ENCODE measurements at regions not wholly inside any gene's neighbourhood (a gene's known extent, or its start where the extent isn't known, plus 50 kb on each side); places are given as distances from the start of the nearest gene placed in this dataset.

DNA sequence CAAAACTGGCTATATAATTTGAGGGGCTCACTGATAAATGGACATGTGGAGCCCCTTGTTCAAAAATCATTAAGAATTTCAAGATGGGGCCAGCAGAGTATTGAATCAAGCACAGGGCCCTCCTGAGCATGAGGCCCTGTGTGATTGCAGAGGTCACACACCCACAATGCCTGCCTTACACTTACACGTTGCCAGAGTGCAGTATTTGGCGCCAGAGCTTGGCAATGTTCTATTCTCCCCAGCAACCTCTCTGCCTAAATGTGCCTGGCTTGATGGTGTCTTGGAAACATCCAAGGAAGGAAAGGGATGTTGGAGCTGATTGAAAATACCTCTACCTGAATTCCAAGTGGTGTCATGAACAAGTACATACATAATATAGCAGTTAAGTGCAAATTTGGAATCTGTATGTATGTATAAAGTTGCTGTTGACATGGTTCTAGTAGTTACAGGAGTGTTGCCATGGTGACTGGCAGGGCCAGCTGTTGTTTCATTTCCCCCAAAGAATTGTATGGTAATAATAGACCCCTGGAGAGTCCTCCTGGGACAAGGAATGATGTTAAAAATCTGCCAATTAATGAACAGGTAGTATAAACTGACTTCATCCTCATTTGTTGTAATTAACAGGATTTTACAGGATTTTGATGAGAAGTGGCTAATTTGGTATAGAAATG, 205.7 kb upstream of the NAV2 start:
- TF ChIP-seq, protein P1, sequence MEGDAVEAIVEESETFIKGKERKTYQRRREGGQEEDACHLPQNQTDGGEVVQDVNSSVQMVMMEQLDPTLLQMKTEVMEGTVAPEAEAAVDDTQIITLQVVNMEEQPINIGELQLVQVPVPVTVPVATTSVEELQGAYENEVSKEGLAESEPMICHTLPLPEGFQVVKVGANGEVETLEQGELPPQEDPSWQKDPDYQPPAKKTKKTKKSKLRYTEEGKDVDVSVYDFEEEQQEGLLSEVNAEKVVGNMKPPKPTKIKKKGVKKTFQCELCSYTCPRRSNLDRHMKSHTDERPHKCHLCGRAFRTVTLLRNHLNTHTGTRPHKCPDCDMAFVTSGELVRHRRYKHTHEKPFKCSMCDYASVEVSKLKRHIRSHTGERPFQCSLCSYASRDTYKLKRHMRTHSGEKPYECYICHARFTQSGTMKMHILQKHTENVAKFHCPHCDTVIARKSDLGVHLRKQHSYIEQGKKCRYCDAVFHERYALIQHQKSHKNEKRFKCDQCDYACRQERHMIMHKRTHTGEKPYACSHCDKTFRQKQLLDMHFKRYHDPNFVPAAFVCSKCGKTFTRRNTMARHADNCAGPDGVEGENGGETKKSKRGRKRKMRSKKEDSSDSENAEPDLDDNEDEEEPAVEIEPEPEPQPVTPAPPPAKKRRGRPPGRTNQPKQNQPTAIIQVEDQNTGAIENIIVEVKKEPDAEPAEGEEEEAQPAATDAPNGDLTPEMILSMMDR (IDR thresholded peaks at IDR 0.05; ENCODE audit: unreplicated experiment): no peak
- H3K27ac Mint-ChIP-seq (ENCODE audit: unreplicated experiment): no peak overlapping the region
- H3K9me3 Mint-ChIP-seq (ENCODE audit: unreplicated experiment): no peaks in the 10 kb centered on the region
- peaks cover 4% of the 10 kb centered on the region for H3K4me1 Mint-ChIP-seq (ENCODE audit: unreplicated experiment)
- no peaks in the 10 kb centered on the region for H3K36me3 Mint-ChIP-seq (ENCODE audit: low read depth, unreplicated experiment)
- no peak overlapping the region for H3K4me3 Mint-ChIP-seq (ENCODE audit: unreplicated experiment)
- DNase-seq (ENCODE audit: low spot score): no peak
- H3K27me3 Mint-ChIP-seq (ENCODE audit: unreplicated experiment): peaks cover 2% of the 10 kb centered on the region

DNA sequence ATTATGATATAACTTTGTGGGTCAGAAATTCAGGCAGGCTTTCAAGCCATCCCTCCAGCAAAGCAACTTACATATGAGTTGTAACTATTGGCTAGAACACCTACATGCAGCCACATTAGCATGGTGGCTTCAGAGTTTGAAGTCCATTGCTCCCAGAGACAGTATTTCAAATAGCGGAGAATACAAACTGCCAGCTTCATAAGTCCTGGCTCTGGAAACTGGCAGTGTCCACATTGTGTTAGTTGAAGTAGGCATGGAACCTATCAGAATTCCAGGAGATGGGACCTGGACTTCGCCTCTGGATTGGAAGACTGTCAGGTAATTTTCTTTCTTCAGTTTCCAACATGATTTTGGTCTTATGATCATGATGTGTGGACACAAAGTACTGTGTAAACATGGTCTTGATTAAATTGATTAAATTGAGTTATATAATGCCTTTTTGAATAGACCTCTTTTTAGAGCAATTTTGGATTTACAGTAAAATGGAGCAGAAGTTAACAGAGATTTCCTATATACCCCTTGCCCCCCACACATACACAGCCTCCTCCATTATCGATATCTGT, 209.9 kb upstream of the NAV2 start:
- H3K27ac Mint-ChIP-seq (ENCODE audit: unreplicated experiment): no peak overlapping the region
- peaks cover 2% of the 10 kb centered on the region for H3K27me3 Mint-ChIP-seq (ENCODE audit: unreplicated experiment)
- no peaks in the 10 kb centered on the region for H3K36me3 Mint-ChIP-seq (ENCODE audit: low read depth, unreplicated experiment)
- DNase-seq (ENCODE audit: low spot score): no peak
- no peak overlapping the region for H3K4me3 Mint-ChIP-seq (ENCODE audit: unreplicated experiment)
- H3K9me3 Mint-ChIP-seq (ENCODE audit: unreplicated experiment): no peaks in the 10 kb centered on the region
- no peaks in the 10 kb centered on the region for H3K4me1 Mint-ChIP-seq (ENCODE audit: unreplicated experiment)
- TF ChIP-seq, protein P1 (IDR thresholded peaks at IDR 0.05; ENCODE audit: unreplicated experiment): no peak

DNA sequence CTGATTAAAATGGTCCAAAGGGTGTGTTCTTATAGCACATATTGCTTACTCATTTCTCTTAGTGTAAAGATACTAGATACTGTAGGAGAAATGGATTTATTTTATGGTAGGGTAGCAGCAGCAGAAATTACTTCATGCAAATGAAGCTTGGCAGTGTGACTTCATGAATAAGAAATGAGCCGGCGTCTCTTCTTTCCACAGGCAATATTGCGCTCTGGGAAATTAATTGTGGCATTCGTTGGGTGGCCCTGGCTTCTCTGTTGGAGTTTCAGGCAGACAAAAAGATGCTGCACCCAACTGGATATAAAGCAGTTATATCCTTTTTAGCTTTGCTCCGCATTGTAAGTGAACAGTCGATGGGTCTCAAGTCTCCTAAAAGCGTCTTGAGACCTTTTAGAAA, 211.0 kb upstream of the NAV2 start:
- Mint-ChIP-seq H3K4me1 (ENCODE audit: unreplicated experiment) (no peaks in the 10 kb centered on the region), H3K36me3 (ENCODE audit: low read depth, unreplicated experiment) (no peaks in the 10 kb centered on the region), H3K4me3 (ENCODE audit: unreplicated experiment) (no peak overlapping the region), H3K27ac (ENCODE audit: unreplicated experiment) (no peak overlapping the region), H3K27me3 (ENCODE audit: unreplicated experiment) (no peaks in the 10 kb centered on the region), H3K9me3 (ENCODE audit: unreplicated experiment) (no peaks in the 10 kb centered on the region)
- no peak for DNase-seq (ENCODE audit: low spot score)
- TF ChIP-seq, protein P1 (IDR thresholded peaks at IDR 0.05; ENCODE audit: unreplicated experiment): no peak

- no peaks in the 10 kb centered on the region for H3K4me1 Mint-ChIP-seq (ENCODE audit: unreplicated experiment)
- no peak for DNase-seq (ENCODE audit: low spot score)
- H3K4me3 Mint-ChIP-seq (ENCODE audit: unreplicated experiment): no peak overlapping the region
- no peaks in the 10 kb centered on the region for H3K36me3 Mint-ChIP-seq (ENCODE audit: low read depth, unreplicated experiment)
- no peaks in the 10 kb centered on the region for H3K9me3 Mint-ChIP-seq (ENCODE audit: unreplicated experiment)
- TF ChIP-seq, protein P1 (IDR thresholded peaks at IDR 0.05; ENCODE audit: unreplicated experiment): no peak
- no peaks in the 10 kb centered on the region for H3K27me3 Mint-ChIP-seq (ENCODE audit: unreplicated experiment)
- H3K27ac Mint-ChIP-seq (ENCODE audit: unreplicated experiment): no peak overlapping the region
Measured at GRCh38 chr11:19499999-19500398, 212.6 kb upstream of the NAV2 start.

DNA sequence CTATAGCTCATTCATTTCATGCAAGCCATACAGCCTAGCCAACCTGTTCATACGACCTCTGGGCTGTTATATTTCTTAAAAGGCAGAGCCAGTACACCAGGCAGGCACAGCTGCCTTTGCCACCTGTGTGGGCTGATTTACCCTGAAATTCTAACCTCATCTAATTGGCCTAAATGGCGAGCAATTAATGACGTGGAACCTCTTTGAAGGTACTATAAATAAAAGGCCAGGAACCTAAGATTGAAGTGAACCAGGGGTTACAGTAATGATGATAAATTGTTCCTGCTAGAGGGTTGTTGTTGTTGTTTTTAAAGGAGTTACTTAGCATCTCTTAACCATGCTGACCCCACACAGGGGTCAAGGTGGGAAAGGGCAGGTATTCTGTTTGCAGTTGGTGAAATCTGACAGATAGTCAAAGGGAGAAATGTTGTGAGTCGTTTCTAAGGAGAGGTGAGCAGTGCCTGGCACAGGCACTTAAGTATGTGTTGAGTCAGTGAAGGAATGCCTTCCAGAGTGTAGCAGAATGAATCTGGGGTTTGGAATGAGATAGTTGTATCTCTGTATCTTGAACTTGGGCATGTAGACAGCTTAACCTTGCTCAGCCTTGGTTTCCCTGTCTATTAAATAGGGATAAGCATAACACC, 213.5 kb upstream of the NAV2 start:
- no peak overlapping the region for H3K4me3 Mint-ChIP-seq (ENCODE audit: unreplicated experiment)
- no peaks in the 10 kb centered on the region for H3K4me1 Mint-ChIP-seq (ENCODE audit: unreplicated experiment)
- TF ChIP-seq, protein P1 (IDR thresholded peaks at IDR 0.05; ENCODE audit: unreplicated experiment): no peak
- no peaks in the 10 kb centered on the region for H3K27me3 Mint-ChIP-seq (ENCODE audit: unreplicated experiment)
- no peak overlapping the region for H3K27ac Mint-ChIP-seq (ENCODE audit: unreplicated experiment)
- DNase-seq (ENCODE audit: low spot score): no peak
- no peaks in the 10 kb centered on the region for H3K36me3 Mint-ChIP-seq (ENCODE audit: low read depth, unreplicated experiment)
- no peaks in the 10 kb centered on the region for H3K9me3 Mint-ChIP-seq (ENCODE audit: unreplicated experiment)
